GM21526 (cell line): ENCODE measurements at regions not wholly inside any gene's neighbourhood (a gene's known extent, or its start where the extent isn't known, plus 50 kb on each side); places are given as distances from the start of the nearest gene placed in this dataset.
"Not testable (repeated sequence)": the region's sequence is repeated elsewhere in the genome, so short reads cannot be mapped to it uniquely, and the experiment has no call there.

Experiments
- ATAC-seq: cut with Tn5 transposase; IDR thresholded peaks from one replicate; pipeline ENCODE4 v1.9.1; 2021; ENCODE audit warnings: moderate library complexity; ENCODE audit not compliant: unreplicated experiment, low FRiP score

GRCh38 chr5:174644923-174645322, 79.5 kb upstream of the MSX2 start:
- ATAC-seq = no peak

DNA sequence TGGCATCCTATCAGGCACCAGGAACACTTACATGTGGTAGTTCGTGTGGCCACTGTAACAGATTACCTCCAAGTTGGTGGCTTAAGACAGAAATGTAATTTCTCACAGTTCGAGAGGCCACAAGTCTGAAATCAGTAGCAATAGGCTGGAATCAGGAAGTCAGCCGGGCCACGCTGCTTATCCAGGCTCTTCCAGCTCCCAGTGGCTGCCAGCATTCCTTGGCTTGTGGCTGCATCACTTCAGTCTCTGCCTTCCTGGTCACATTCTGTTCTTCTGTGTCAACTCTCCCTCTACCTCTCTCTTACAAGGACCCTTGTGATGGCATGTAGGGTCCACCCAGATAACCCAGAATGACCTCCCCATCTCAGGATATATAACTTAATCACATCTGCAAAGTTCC, 78.7 kb upstream of the MSX2 start:
- ATAC-seq = no peak

DNA sequence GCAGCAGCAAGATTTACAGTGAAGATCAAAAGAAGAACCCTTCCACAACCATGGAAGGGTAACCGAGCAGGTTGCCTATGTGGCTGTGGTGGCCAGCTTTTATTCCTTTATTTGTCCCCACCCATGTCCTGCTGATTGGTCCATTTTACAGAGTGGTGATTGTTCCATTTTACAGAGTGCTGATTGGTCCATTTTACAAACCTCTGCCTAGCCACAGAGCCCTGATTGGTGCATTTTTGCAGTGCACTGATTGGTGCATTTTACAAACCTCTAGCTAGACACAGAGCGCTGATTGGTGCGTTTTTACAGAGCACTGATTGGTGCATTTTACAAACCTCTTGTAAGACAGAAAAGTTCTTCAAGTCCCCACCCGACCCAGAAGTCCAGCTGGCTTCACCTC, 75.8 kb upstream of the MSX2 start:
- not testable (repeated sequence) for ATAC-seq

- no peak for ATAC-seq
Measured at GRCh38 chr5:174649391-174649790, 75.0 kb upstream of the MSX2 start.

DNA sequence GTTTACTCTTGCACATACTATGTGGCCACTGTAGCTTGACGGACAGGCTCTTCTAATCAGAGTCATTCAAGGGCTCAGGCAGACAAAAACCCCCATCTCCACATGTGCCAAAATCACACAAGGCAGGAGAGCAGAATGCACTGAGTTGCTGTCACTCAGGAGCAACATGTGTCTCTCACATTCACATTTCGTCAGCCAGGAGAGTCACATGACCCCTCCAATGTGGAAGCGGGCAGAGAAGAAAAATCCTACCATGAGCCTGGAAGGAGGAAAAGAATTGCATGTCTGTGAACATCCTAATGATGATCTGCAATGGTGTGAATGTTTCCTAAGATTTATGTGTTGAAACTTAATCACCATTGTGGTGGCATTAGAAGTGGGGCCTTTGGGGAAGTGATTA, 69.9 kb upstream of the MSX2 start:
- no peak for ATAC-seq

DNA sequence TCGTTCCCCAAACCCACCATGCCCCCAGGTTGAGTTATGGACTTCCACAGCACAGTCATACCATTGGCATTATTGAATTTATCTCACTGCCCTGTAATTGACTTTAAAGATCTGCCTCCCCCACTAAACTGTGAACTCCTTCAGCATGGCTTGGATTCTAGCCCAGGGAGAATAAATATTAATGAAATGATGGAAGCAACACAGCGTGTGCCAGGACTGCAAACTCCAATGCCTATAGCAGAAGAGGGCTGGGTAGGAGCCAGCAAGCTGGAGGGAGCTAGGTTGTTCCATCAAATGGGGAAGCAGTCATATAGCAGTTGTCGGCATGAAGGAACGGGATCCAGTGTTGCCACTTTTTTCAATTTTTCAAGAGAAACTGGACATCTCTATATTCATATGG, 69.0 kb upstream of the MSX2 start:
- no peak for ATAC-seq

DNA sequence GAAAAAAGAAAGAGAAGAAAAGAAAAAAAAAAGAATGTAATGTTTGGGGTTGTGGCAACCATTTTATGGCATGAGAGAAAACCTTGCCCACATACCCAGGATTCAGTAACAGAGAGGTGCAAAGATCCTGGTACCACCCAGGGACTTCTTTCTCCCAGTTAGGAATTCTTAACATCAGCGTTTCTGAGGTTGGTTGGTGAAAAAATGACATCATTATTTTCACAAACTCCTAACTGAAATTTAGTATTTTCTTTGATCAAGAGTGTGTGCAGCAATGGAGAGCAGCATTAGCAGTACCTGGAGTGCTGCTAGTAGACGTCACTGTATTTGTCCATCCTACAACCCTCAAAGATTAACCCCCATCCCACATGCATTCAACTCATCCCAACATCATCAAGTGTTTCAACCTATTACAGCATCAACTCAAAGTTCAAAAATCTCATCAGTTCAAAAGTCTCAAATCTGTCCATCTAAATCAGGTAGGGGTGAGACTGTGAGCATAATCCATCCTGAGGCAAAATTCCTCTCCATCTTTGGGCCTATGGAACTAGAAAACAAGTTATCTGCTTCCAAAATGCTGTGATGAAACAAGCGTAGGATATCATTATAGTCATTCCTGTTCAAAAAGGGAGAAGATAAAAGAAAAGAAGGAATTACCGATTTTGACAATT, 60.1 kb upstream of the MSX2 start:
- ATAC-seq = no peak

DNA sequence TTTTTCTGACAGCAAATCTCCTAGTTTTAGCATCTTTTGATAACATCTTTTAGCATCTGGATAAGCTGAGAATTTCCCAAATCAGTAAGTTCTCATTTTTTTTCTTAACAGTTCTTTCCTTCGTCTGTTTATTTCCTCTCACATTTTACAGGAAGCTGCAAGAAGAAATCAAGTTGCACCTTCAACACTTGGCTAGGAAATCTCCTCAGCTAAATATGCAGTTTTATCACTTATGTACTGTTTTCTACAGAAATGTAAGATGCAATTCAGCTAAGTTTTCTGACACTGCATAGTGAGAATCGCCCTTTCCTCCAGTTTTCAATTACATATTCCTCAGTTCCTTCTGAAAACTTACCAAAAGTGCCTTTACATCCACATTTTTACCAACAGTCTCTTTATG, 59.0 kb upstream of the MSX2 start:
- no peak for ATAC-seq

DNA sequence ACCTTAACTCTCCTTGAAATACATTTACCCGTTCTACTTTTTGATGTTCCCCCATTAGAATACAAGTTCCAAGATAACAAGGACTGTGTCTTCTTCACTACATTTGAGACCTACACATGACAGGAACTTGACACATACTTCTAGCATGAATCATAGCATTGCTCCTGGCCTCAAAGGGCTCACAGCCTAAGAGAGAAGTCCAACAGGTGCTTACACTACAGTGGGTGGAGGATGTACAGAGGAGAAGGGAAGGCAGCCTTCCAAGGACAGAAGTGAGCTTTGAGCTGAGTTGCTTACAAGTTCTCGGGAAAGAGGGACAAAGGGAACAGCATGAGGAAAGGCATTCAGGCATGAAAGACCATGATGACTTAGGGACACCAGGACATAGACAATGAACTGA, 56.9 kb upstream of the MSX2 start:
- no peak for ATAC-seq

- no peak for ATAC-seq
Measured at GRCh38 chr5:174668349-174668748, 56.0 kb upstream of the MSX2 start.
